HTR-8/SVneo (cell line): ENCODE measurements at regions not wholly inside any gene's neighbourhood (a gene's known extent, or its start where the extent isn't known, plus 50 kb on each side); places are given as distances from the start of the nearest gene placed in this dataset.

ENCODE experiments used
- DNase-seq: peaks from one replicate; pipeline ENCODE4 v3.0.0; 2011; ENCODE audit warnings: low spot score, mixed read lengths; ENCODE audit not compliant: insufficient read length
- FAIRE-seq: peaks from 2 replicates; lab custom pipeline; 2011; peaks lifted over from hg19 to GRCh38; lab: Jason Lieb, UNC

DNA sequence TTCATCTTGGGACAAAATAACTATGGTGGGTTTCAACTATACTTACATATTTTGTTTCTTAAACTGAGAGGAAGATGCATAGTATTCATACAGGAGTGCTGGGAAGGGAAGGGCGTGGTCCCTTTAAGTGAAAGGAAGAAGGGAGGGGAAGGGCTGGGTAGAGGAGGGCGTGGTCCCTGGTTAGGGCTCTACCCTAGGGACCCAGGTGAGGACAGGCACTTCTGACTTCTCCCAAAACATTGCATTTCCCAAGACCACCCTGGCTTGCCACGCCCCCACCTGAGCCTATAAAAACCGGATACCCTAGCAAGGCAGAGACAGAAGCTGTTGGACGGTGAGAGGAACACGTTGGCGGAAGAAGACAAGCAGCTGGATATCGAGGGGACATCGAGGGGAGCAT, 157.6 kb upstream of the PLXNA4 start:
- FAIRE-seq: no peak

DNA sequence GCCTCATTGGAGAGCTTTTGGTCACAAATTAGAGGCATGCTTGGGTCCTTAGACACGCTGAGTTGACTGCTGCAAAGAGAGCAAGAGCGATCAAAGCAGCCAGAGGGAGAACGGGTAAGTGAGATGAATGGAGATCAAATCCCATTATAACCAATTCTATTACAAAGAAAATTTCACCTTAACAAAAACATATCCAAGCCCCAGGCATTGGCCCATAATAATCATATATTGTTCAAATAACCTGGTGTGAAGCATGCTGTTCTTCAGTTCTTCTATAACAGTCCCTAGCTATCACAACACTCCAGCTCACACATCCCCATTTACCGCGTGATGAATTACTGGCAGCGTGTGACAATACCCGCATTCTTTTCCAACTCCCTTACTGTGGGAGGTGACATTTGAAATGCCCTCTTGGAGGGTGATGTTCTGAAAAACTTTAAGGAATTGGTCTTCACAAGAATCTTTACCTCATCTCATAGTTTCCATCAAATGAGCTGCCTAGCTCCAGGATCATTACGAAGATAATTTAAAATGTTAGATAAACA, 156.1 kb upstream of the PLXNA4 start:
- DNase-seq (no peak), FAIRE-seq (no peak)

More for the DNA sequence above, 157.6 kb upstream of the PLXNA4 start:
- DNase-seq: no peak

DNA sequence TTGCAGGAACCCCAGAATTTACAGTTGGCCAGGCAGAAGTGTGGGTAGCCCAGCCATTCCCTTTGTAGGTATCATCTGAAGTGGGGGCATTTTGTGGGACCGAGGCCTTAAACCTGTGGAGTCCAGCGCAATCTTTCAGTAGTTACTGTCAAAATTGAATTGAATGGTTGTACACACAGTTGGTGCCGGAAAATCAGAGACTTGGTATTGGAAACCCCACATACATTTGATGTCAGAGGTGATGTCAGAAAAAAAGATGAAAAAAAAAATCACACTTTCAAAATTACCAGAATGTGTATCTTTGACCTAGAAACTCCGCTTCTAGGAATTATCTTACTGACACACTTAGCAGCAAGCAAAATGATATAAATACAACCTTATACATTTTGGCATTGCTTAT, 153.8 kb upstream of the PLXNA4 start:
- DNase-seq (no peak), FAIRE-seq (no peak)

DNA sequence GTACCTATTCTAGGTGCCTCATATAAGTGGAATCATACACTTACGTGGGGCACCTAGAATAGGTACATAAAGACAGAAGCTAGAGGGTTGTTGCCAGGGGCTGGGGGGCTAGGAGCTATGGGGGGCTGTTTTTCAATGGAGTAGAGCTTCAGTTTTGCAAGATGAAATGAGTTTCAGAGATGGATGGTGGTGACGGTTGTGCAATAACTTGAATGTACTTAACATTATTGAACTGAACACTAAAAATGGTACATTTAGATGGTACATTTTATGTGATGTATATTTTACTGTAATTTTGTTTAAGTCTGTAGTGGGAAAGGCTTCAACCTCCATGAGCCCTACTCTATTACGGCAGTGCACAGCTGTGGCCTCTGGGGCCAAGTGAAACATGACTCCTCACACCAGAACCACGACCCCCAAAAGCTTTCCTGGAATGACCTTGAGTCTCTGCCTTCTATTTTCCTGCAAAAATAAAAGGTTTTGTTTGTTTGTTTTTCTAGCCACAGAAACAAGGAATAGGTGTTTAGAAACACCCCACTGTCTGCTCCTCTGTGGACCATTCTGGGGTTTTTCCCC, 147.3 kb upstream of the PLXNA4 start:
- FAIRE-seq: no peak
- no peak for DNase-seq

DNA sequence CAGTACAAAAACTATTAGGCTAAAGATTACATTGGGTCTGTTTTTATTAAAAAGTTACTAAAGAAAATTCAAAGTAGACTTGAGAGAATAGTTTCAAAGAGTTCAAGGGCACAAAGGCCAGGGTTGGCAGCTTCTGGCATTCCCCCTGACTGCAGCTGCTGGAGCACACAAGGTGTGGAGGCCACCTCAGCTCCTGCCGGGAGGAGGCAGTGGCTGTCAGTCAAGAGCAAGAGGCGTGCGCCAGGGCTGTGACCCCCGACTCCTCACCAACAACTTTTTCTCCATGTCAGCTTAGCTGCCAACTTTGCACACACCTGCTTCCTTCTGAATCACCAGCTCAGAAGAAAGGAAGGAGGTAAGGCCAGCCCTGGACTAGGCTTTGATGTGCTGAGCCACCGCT, 144.6 kb upstream of the PLXNA4 start:
- FAIRE-seq (no peak), DNase-seq (no peak)

DNA sequence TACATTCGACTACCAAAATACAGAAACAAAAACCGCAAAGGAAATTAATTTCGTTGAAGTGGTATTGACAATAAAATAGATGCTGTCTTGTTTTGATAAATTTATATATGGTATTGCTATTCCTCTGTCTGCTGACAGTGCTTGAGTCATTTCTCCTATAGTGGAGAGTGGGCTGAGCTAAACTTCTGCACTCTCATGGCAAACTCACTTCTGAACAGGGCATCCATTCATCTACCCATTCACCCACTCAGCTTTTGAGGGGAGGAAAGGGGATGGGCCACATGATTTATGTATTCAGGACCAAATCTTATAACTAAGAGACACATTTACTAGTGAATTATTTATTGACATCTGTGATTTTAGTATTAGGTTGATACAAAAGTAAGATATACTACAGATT, 137.6 kb upstream of the PLXNA4 start:
- FAIRE-seq: no peak

DNA sequence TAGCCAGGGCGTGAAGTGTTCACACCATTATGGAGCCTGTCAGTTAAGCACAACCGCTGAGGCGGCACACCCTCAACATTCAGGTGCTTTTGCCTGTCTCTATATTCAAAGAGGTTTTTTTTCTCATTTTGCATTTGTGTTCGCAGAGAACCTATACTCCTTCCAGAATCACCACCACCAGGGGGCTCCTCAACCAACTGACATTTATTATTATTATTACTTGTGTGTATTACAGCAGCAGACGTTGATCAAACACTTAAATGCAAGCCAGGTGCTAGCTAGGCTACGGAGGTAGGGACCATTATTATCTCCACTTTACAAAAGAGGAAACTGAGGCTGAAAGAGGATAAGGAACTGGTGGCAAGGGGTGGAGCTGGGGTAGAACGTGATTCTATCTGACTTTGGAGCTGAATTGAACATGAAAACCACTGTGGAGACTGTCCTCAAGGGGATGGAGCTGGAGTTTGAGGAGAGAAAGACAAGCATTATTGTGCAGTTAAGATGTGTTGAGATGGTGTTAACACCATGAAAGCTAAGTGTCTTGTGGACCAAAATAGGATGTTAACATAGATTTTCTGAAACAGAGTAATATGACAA, 133.8 kb upstream of the PLXNA4 start:
- DNase-seq (peak; percentile 7), FAIRE-seq (no peak)

More for the DNA sequence above, 137.6 kb upstream of the PLXNA4 start:
- no peak for DNase-seq

DNA sequence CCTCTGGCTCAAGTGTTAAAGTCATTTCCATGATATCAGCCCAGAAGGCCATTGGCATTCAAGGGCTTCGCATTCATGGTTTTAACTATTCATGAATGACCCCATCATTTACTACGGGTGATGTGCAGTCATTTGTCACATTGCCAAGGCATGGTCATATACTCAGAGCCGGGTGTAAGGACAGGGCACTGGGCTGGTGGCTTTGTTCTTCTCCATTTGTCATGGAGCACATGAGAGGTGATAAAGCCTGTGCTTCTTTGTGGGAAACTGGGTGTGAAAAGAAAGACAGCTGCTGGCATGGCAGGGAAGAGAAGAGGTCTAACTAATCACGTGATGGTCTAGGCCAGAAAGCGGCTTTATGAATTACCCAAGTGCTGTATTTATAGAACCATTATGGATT, 132.2 kb upstream of the PLXNA4 start:
- no peak for FAIRE-seq
- no peak for DNase-seq

DNA sequence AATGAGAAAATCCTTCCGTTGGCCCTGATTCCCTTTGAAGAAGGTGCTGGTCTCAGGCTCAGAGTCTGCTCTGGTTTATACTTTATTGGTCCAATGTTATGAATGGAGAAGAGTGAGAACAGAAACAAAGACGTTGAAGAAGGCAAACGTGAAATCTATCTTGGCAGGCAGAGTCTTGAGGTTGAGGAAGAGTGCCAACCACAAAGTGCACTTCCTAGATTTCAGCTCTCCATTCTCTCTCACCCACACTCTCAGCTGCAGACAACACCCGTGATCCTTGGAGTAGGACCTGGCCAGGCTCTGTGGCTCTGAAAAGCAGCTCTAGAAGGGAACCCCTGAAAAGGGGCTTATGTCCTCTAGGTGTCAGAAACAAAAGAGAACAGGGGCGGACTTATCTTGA, 128.9 kb upstream of the PLXNA4 start:
- FAIRE-seq (no peak), DNase-seq (no peak)

DNA sequence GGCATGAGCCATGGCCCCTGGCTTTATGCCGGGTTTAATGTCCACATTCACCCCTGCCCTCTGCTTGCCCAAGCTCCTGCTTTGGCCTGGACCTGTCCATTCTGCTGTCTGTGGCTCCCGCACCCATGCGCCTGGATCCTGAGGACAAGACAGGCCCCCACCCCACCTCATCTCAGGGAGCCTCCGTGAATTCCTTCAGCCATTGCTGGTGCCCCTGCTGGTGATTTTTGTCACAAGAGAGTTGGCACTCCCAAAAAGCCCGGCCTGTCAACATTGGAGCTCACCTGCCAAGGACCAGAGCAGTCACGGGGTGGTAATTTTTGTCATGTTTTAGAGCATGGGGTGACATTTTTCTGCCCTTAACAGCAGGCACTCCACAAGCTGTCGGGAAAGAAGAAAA, 127.5 kb upstream of the PLXNA4 start:
- no peak for FAIRE-seq
- DNase-seq: no peak

DNA sequence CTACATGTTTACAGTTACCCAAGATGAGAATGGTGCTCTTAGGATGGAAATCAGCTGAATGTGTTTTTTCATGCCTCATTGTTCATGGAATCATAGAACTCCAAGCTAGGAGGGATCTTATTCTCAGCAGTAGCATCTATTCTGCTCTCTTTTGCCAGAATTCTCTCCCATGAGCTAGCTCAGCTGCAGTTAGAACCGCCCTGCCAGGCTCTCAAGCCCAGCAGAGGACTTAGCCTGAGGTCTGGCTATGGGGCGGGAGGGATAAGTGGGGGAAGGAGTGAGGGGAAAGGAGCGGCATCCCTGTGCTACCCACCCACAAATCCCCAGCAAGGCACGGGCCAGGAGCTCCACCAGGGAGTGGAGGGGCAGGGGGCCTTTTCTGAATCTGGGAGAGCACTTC, 120.7 kb upstream of the PLXNA4 start:
- no peak for DNase-seq
- no peak for FAIRE-seq

DNA sequence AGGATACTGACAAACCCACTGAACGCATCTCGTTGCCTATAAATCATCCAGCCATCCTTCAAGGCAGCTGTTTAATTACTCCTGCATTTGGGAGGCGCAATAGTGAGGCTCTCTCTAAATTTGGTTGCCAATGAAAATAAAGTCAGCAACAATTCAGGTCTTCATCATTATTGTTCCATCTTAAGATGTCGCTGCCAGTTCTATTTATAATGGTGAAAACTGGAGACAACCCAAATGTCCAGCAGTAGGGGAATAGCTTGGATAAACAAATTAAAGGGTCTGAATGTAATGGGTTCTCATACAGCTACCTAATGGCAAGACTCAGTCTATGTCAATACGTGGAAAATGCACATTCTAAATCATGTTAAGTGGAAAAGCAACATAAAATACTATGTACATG, 120.1 kb upstream of the PLXNA4 start:
- DNase-seq (no peak), FAIRE-seq (no peak)

DNA sequence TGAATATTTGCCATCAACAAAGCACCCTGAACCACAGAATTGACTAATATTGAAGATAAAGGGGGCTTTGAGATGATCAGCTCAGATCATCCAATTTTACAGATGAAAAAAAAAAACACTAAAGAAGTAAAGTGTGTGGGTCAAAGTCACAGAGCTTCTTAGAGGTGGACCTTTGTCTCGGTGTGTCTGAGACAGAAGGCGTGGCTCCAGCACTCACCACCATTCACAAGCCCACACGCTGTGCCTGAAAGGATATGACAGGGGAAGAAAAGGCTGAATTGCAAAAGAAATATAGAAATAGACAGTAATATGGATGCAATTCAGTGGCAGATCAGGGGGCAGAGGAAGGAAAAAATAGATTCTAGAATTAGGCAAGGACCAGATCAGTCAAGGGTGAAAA, 114.9 kb upstream of the PLXNA4 start:
- no peak for FAIRE-seq
- DNase-seq: no peak

DNA sequence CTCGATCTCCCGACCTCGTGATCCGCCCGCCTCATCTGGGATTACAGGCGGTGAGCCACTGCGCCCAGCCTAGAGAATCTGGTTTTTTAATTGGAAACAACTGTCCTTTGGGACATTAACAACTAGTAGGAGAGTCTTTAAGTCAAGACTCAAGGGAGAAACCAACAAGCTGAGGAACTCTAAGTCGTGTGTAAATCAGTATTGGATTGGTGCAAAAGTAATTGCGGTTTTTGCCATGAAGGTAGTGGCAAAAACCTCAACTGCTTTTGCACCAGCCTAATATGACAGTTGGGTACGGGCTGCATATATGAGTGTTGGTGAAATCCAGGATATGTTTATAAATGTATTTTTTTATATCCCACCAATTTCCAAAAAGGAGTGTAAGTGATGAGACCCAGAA, 113.9 kb upstream of the PLXNA4 start:
- DNase-seq (no peak), FAIRE-seq (no peak)

DNA sequence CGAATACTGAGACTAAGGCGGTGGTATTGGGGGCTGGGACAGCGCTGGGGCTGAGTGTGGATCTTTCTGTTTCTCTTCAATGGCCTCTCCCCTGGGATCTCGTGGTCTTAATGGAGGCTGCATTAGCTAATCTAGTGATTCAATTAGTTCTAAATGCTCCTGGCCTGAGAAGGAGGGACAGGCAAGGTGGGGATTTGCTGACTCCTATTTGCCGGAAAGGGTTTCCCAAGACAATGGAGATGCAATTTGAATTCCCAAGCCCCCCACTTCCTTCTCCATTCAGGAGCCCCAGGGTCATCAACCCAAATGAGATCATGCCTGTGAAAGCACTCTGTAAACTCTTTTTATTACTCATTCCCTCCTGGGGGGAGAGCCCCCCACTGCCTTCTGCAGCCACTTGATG, 111.7 kb upstream of the PLXNA4 start:
- FAIRE-seq (no peak), DNase-seq (no peak)

DNA sequence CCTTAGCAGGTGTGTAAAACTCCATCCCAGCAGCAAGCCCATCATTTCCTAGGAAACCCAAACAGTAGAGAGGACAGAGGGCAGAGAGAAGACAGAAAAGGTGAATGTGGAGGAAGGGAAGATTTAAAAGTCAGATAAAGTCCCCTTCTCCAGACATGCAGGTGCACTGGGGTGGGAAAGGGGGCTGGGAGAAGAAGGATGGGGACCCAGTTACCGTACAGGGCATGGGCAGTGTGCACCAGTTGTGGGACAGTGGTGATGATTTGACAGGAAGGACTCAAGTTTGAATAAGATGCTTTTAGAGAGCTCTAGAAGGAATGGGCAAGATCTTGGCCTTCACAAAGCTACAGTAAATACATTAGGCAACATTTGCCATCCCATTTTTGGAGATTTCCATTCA, 110.7 kb upstream of the PLXNA4 start:
- FAIRE-seq (no peak), DNase-seq (no peak)

DNA sequence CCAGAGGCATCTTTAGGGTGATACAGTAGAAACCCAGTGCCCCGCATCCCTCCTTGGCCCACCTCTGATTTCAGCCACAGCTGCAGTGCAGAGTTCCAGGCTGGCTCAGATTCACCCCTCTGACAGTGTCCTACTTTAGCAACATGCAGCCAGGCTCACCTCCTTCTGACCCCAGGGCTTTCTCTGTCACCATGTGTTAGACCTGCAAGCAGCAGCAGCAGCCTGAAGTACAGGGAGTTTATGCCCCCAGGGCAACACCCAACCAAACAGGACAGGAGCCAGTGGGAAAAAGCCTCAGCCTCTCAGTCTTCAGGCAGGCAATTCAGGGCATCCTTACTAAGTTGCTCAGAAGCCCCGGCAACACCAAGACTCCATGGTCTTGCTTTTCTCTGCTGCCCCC, 109.0 kb upstream of the PLXNA4 start:
- FAIRE-seq (no peak), DNase-seq (no peak)

DNA sequence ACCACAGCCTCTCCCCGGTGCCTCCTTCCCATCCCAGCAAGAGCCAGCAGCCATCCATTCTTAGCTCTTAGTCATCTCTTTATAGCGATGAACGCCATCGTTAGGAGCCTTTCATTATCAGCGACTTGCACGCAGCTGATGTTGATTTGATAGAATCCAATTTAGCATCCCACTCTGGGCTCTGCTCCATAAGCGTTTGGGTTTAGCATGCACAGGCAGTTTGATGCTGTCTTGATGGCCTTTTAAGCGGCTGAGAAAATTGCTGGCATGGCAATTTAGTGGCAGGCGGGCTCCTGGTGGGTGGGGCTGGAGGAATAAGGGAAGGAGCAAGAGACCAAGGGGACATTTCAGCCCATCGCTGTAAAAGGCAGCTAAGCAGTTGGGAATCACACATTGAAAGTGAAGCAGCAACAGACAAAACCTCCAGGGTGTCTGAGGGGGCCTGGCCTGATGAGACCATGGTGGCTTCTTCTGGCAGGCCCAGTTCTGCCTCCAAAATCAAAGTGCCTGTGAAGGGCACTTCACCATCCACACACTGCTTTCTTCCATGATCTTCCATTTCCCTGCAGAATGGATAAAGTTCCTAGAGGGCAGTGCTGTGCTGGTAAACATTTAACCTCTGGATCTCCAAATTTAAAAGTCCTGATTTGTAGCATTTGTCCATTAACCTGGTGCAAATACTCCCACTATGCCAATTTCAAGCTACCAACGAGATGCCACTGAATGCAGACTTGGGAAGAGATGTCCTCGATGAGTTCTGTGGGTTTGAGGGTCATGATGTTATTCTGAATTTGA, 107.8 kb upstream of the PLXNA4 start:
- FAIRE-seq: no peak
- DNase-seq: no peak

DNA sequence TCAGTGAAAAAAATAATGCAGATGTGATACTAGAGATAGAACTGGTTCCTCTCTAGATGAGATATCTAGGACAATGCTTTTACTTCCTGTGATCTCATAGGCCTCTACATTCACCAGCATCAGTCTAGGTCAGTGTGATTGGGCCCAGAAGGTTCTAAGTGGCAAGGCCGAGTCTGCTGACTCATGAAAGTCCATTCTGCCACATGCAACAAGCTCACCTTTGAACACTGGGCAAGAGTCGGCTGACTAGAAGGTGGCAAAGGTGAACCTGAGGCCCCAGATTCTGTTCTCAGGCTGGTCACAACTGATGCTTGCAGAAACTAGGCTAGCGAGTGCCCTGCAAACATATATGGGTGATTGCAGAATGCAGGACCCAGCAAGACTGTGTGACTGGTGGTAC, 105.7 kb upstream of the PLXNA4 start:
- FAIRE-seq: no peak
- DNase-seq: no peak

DNA sequence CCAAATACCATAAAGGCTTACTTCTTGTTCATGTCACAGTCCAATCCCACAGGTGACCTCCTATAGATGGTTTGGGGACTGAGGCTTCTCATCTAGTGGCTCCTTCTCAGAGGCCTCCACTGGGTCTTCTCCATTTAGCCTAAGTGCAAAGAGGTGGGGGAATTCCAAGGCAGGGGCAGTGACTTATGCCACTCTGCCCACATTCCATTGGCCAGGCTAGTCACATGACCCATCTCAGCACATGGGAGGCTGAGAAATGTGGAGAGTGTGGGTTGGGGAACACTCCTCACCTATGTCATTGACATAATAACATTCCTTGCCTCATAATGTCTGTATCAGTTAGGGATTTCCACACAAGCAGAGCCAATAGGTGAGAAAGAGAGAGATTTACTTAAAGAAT, 104.3 kb upstream of the PLXNA4 start:
- no peak for DNase-seq
- no peak for FAIRE-seq

DNA sequence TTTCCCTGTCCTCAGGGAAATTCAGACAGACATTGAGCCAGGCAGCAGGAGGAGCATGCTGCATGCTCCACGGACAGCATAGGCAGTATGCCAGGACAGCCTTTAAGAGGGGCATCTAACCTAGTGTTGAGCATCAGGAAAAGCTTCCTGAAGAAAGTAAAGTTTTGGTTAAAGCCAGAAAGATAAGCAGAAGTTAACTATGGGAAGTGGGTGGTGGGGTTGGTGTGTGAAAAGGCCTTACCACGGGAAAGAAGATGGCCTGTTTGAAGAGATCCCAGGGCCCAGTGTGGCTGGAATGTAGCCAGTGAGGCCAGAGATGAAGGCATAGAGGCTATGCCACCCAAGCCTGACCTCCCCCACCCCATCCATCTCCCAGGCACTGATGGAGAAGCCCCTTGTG, 102.4 kb upstream of the PLXNA4 start:
- FAIRE-seq (no peak), DNase-seq (no peak)

DNA sequence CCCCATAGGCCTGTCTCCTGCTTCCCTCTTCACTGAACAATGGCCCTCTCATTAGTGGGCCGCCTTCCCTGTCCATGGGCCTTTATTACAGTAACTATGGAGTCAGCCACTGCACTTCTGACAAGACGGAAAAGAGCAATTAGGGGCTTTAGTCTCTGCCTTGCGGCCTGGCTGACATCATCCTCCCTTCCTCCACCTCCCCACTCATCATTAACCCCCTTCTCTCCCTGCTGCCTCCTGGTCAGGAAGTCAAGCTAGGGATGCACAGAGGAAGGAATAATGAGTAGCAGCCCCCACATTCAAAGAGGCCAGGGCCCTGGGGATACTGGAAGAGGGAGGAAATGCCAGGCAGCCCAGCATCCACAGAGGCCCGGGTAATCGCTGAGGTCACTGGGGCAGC, 101.6 kb upstream of the PLXNA4 start:
- DNase-seq (no peak), FAIRE-seq (no peak)
